IMR-90 (cell line): ENCODE measurements at regions not wholly inside any gene's neighbourhood (a gene's known extent, or its start where the extent isn't known, plus 50 kb on each side); places are given as distances from the start of the nearest gene placed in this dataset.

Source experiments
- BHLHE40 ChIP-seq: fragments of 150-350 bp; IDR thresholded peaks from 2 replicates; pipeline ENCODE4 v1.6.1; 2016; ENCODE audit warnings: mild to moderate bottlenecking, low read depth, low read length
- CEBPB ChIP-seq: IDR thresholded peaks from 2 replicates; pipeline ENCODE4 v1.6.1; 2012; ENCODE audit warnings: low read depth, low read length, improper control_type of control experiment
- CHD1 ChIP-seq: IDR thresholded peaks from 2 replicates; pipeline ENCODE4 v1.6.1; 2012; ENCODE audit warnings: low read depth, low read length, improper control_type of control experiment
- CTCF ChIP-seq: conservative IDR thresholded peaks from 2 replicates; pipeline ENCODE4 v1.5.1; 2012; ENCODE audit warnings: mild to moderate bottlenecking, low read depth, low read length, improper control_type of control experiment
- POLR2A ChIP-seq: IDR thresholded peaks from 2 replicates; pipeline ENCODE4 v1.6.1; 2012; ENCODE audit warnings: mild to moderate bottlenecking, low read depth, low read length

- TF ChIP-seq POLR2A (no peak), CEBPB (no peak), CTCF (no peak), BHLHE40 (no peak), CHD1 (no peak)
Observed at GRCh38 chr5:61675015-61675692, 343.1 kb downstream of the ZSWIM6 start.
